ENCODE measurements at regions not wholly inside any gene's neighbourhood (a gene's known extent, or its start where the extent isn't known, plus 50 kb on each side); places are given as distances from the start of the nearest gene placed in this dataset.

DNA sequence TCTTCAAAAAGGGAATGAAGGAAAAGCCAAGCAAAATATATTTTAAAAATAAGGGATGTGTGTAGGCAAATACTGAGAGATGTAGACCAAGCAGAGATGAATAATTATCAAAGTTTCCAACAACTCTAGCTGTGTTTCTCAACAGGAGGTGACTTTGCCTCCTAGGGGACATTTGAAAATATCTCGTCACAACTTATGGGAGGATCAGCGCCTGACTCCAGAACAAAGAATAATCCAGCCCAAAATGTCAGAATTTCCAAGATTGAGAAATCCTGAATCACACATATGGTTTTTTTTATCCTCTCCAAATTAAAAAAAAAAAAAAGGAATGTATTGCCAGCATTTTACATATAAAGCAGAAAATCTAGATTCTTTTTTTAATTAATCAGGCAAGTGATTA lies 241.2 kb upstream of the ZFP64 start:
- WGBS (ENCODE audit: insufficient coverage, insufficient replicate concordance, low lambda C conversion rate, missing lambda C conversion rate): 42% methylated on average over 2 of the region's 2 CpGs
- no peak for TF ChIP-seq NFIC (IDR thresholded peaks at IDR 0.05; ENCODE audit: low read depth, low read length)
- no peak for TF ChIP-seq SMC3 (IDR thresholded peaks at IDR 0.05; ENCODE audit: borderline replicate concordance, low read length)
- no peak for TF ChIP-seq RFX5 (IDR thresholded peaks at IDR 0.05; ENCODE audit: low read depth, low read length)
- TF ChIP-seq KDM1A (IDR thresholded peaks at IDR 0.05; ENCODE audit: borderline replicate concordance): no peak
- no peak for TF ChIP-seq GATAD2B (conservative IDR thresholded peaks at IDR 0.05; ENCODE audit: low read depth)
- TF ChIP-seq, protein P1, sequence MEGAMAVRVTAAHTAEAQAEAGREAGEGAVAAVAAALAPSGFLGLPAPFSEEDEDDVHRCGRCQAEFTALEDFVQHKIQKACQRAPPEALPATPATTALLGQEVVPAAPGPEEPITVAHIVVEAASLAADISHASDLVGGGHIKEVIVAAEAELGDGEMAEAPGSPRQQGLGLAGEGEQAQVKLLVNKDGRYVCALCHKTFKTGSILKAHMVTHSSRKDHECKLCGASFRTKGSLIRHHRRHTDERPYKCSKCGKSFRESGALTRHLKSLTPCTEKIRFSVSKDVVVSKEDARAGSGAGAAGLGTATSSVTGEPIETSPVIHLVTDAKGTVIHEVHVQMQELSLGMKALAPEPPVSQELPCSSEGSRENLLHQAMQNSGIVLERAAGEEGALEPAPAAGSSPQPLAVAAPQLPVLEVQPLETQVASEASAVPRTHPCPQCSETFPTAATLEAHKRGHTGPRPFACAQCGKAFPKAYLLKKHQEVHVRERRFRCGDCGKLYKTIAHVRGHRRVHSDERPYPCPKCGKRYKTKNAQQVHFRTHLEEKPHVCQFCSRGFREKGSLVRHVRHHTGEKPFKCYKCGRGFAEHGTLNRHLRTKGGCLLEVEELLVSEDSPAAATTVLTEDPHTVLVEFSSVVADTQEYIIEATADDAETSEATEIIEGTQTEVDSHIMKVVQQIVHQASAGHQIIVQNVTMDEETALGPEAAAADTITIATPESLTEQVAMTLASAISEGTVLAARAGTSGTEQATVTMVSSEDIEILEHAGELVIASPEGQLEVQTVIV (IDR thresholded peaks at IDR 0.05; ENCODE audit: borderline replicate concordance, partially characterized antibody): no peak
- TF ChIP-seq NR2C1 (IDR thresholded peaks at IDR 0.05): no peak
- TF ChIP-seq HDGF (IDR thresholded peaks at IDR 0.05): no peak
- no peak for TF ChIP-seq DPF2 (IDR thresholded peaks at IDR 0.05)
- no peak for TF ChIP-seq ETV6 (conservative IDR thresholded peaks at IDR 0.05 in 1 of 2, IDR thresholded peaks at IDR 0.05 in 1 of 2; ENCODE audit: borderline replicate concordance in 1 of 2, low read depth in 1 of 2)
- TF ChIP-seq WRNIP1 (IDR thresholded peaks at IDR 0.05; ENCODE audit: borderline replicate concordance, low read depth, low read length): no peak
- TF ChIP-seq, protein P2, sequence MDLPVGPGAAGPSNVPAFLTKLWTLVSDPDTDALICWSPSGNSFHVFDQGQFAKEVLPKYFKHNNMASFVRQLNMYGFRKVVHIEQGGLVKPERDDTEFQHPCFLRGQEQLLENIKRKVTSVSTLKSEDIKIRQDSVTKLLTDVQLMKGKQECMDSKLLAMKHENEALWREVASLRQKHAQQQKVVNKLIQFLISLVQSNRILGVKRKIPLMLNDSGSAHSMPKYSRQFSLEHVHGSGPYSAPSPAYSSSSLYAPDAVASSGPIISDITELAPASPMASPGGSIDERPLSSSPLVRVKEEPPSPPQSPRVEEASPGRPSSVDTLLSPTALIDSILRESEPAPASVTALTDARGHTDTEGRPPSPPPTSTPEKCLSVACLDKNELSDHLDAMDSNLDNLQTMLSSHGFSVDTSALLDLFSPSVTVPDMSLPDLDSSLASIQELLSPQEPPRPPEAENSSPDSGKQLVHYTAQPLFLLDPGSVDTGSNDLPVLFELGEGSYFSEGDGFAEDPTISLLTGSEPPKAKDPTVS (IDR thresholded peaks at IDR 0.05; ENCODE audit: low read depth, low read length): no peak
- TF ChIP-seq ZNF622 (IDR thresholded peaks at IDR 0.05): no peak
- TF ChIP-seq YBX1 (IDR thresholded peaks at IDR 0.05): no peak
- TF ChIP-seq PAX8 (IDR thresholded peaks at IDR 0.05): no peak
- TF ChIP-seq MEF2A (IDR thresholded peaks at IDR 0.05; ENCODE audit: insufficient read depth, low read depth, low read length): no peak
- intact Hi-C loops (cut with micrococcal nuclease; ENCODE audit: unreplicated experiment) (no loop called here), in situ Hi-C loops (cut with MboI) (no loop called here)
- POLR2A ChIA-PET: no interaction called here
- H3K9me3 ChIP-seq (replicated peaks; ENCODE audit: control insufficient read depth, insufficient read depth, low read length): no peaks in the 10 kb centered on the region
- no peak overlapping the region for H3K4me3 ChIP-seq
- H3K9ac ChIP-seq (ENCODE audit: control insufficient read depth, insufficient read depth, low read length): no peak overlapping the region
- ATAC-seq (no peak), DNase-seq (ENCODE audit: low read depth, low spot score) (no peak), FAIRE-seq (no peak)
- H3K36me3 ChIP-seq (ENCODE audit: control insufficient read depth in 2 of 2, insufficient read depth in 2 of 2, low read length in 1 of 2): no peaks in the 10 kb centered on the region
- H3K27me3 ChIP-seq (replicated peaks in 1 of 2; ENCODE audit: control insufficient read depth in 2 of 2, insufficient read depth in 2 of 2, low read length in 1 of 2): no peaks in the 10 kb centered on the region
- no peaks in the 10 kb centered on the region for H3K4me1 ChIP-seq (ENCODE audit: control insufficient read depth, insufficient read depth, low read length)
- H3K79me2 ChIP-seq (ENCODE audit: control insufficient read depth, insufficient read depth, low read length): no peaks in the 10 kb centered on the region
- RAD21 ChIA-PET (ENCODE audit: unreplicated experiment): no interaction called here
- H3K4me2 ChIP-seq (ENCODE audit: control insufficient read depth, insufficient read depth): no peak overlapping the region
- no peak overlapping the region for H2AFZ ChIP-seq (ENCODE audit: control insufficient read depth, low read depth, low read length)
- CTCF ChIA-PET: no interaction called here
- no peaks in the 10 kb centered on the region for H4K20me1 ChIP-seq (ENCODE audit: control insufficient read depth, insufficient read depth)
- no peak overlapping the region for H3K27ac ChIP-seq (ENCODE audit: control insufficient read depth, insufficient read depth)
- SMC1A ChIA-PET (ENCODE audit: uncharacterized antibody, unreplicated experiment): no interaction called here
- BruUV-seq (replicated peaks): no TSS peak

Measured in GM12878 (cell line).